Heart right ventricle (tissue), 16 donors: ENCODE measurements at regions not wholly inside any gene's neighbourhood (a gene's known extent, or its start where the extent isn't known, plus 50 kb on each side); places are given as distances from the start of the nearest gene placed in this dataset.

Source experiments
- ATAC-seq, 8 donors: fragments of 200-7000 bp; cut with Tn5 transposase; one replicate each; pipeline ENCODE4 v1.9.1; 2020; ENCODE audit warnings: mild to moderate bottlenecking in 8 of 8, moderate library complexity in 8 of 8, moderate number of reproducible peaks in 1 of 8
- DNase-seq, 2 donors: peaks; one replicate each; pipeline ENCODE4 v3.0.0-alpha.2; 2020
- H3K27ac ChIP-seq, 10 donors: fragments of 200-600 bp; sonication (generic) in 2 of 10; one replicate each; pipeline versions ENCODE4 v1.5.0 to v1.8.0; 2020 to 2022; ENCODE audit warnings: mild to moderate bottlenecking in 3 of 10
- H3K27me3 ChIP-seq, 7 donors: fragments of 200-600 bp; one replicate each; pipeline ENCODE4 v1.8.0; 2021 to 2022; ENCODE audit warnings: mild to moderate bottlenecking in 2 of 7
- H3K36me3 ChIP-seq, 9 donors: fragments of 200-600 bp; sonication (generic) in 1 of 9; one replicate each; pipeline versions ENCODE4 v1.5.0 to v1.8.0; 2020 to 2022; ENCODE audit warnings: mild to moderate bottlenecking in 2 of 9
- H3K4me1 ChIP-seq, 9 donors: fragments of 200-600 bp; sonication (generic) in 1 of 9; one replicate each; pipeline versions ENCODE4 v1.5.0 to v1.8.0; 2020 to 2022; ENCODE audit warnings: mild to moderate bottlenecking in 4 of 9
- H3K4me3 ChIP-seq, 10 donors: fragments of 200-600 bp; sonication (generic) in 2 of 10; one replicate each; pipeline versions ENCODE4 v1.5.0 to v1.8.0; 2020 to 2022; ENCODE audit warnings: mild to moderate bottlenecking in 7 of 10, moderate library complexity in 2 of 10
- H3K9me3 ChIP-seq, 11 donors: fragments of 200-600 bp in 10 of 11; sonication (generic) in 2 of 11; one replicate each; pipeline versions ENCODE4 v1.5.0 to v1.8.0; 2013 to 2022; ENCODE audit warnings: mild to moderate bottlenecking in 2 of 11, control low read depth in 1 of 11, moderate library complexity in 1 of 11
- CTCF ChIP-seq, 9 donors: fragments of 200-600 bp; sonication (generic) in 2 of 9; IDR thresholded peaks; one replicate each; pipeline versions ENCODE4 v1.5.0 to v1.8.0; 2021 to 2022; ENCODE audit warnings: antibody characterized with exemption in 9 of 9, mild to moderate bottlenecking in 5 of 9, moderate library complexity in 1 of 9
- WGBS, 2 donors: extraction: QIAGEN DNeasy Blood & Tissue Kit; methylation state at CpG; one replicate each; pipeline ENCODE4 v1.1.7; 2013; ENCODE audit warnings: inconsistent platforms in 1 of 2; 5-methylcytosine and 5-hydroxymethylcytosine counted together
- intact Hi-C, 10 donors: fragments of 100-400 bp; cut with DNase I; formaldehyde crosslinking; loops; one replicate each; pipeline versions ENCODE4 v1.11.1 to v1.14.2; 2022
- donor health status: Arrhythmogenic right ventricular cardiomyopathy.
- donor health status: ischemic (EF 13 %, LVEDD 7.1; RV severe dilation, severe dysfunction).
- donor health status: healthy with polysubstance abuse.
- donor health status: DM: no; HTN: yes; CAD: no.
- donor health status: DM: no; HTN: no; CAD: no.
- donor health status: ischemic (EF 25% LVEDD 6.9; RV normal size, moderate dysfunction).
- donor health status: ischemic (EF 25% LVEDD 5.7; RV mildly dilated, moderate dysfunction).
- donor health status: healthy.
- donor health status: DM: yes; HTN: yes; CAD: no.
- donor health status: Ischemic cardiomyopathy.
- donor health status: ischemic (EF 35%, LVEDD 5.7; RV mildly dilated, moderate dysfunction).
- donor health status: nonischemic (EF 11% LVEDD 7.7; RV severe dilation, severe dysfunction).
- donor health status: DM: yes; HTN: yes; CAD: no.
- donor health status: PGD.
- donor health status: ischemic (EF 29% LVEDD 5.4; RV normal size, mild dysfunction).
- donor health status: nonischemic (EF 23%, LVEDD 6.1; RV moderate dilation, normal function).

GRCh38 chr2:2822143-2822542, 491.1 kb upstream of the MYT1L start:
- Histone ChIP-seq H3K27ac (no peak overlapping the region), H3K4me3 (no peak overlapping the region), H3K36me3 (no peaks in the 10 kb centered on the region), H3K4me1 (no peaks in the 10 kb centered on the region), H3K9me3 (peaks cover 0 to 23% (median 8%) of the 10 kb centered on the region in 11 donors), H3K27me3 (no peaks in the 10 kb centered on the region)
- ATAC-seq (no peak), DNase-seq (no peak)
- TF ChIP-seq CTCF (IDR thresholded peaks at IDR 0.05), result no peak
- WGBS, 2 donors, result 87 to 93% methylated on average over 1 of the region's 1 CpG
- intact Hi-C loops, result no loop called here

GRCh38 chr2:2812648-2813047, 481.6 kb upstream of the MYT1L start:
- no peak for DNase-seq
- H3K27ac ChIP-seq, result no peak overlapping the region
- no peaks in the 10 kb centered on the region for H3K4me1 ChIP-seq
- H3K4me3 ChIP-seq, result no peak overlapping the region
- intact Hi-C loops, result no loop called here
- no peak for ATAC-seq
- H3K9me3 ChIP-seq, result peaks cover 0 to 40% (median 11%) of the 10 kb centered on the region in 11 donors
- H3K27me3 ChIP-seq, result no peaks in the 10 kb centered on the region
- H3K36me3 ChIP-seq, result no peaks in the 10 kb centered on the region
- WGBS, 2 donors, result 81 to 83% methylated on average over 2 of the region's 2 CpGs
- no peak for TF ChIP-seq CTCF (IDR thresholded peaks at IDR 0.05)

GRCh38 chr2:2812117-2812516, 481.0 kb upstream of the MYT1L start:
- no peak overlapping the region for H3K27ac ChIP-seq
- TF ChIP-seq CTCF (IDR thresholded peaks at IDR 0.05), result no peak
- intact Hi-C loops, result no loop called here
- no peak overlapping the region for H3K4me3 ChIP-seq
- peaks cover 0 to 40% (median 11%) of the 10 kb centered on the region in 11 donors for H3K9me3 ChIP-seq
- 64 to 65% methylated on average over 3 of the region's 3 CpGs for WGBS, 2 donors
- H3K4me1 ChIP-seq, result no peaks in the 10 kb centered on the region
- DNase-seq, result no peak
- no peaks in the 10 kb centered on the region for H3K27me3 ChIP-seq
- no peaks in the 10 kb centered on the region for H3K36me3 ChIP-seq
- ATAC-seq, result no peak

GRCh38 chr2:2810504-2810903, 479.4 kb upstream of the MYT1L start:
- no peak for DNase-seq
- no peak overlapping the region for H3K4me3 ChIP-seq
- intact Hi-C loops, result no loop called here
- 50 to 68% methylated on average over 6 of the region's 6 CpGs for WGBS, 2 donors
- H3K27me3 ChIP-seq, result no peaks in the 10 kb centered on the region
- no peak overlapping the region for H3K27ac ChIP-seq
- no peak for ATAC-seq
- no peaks in the 10 kb centered on the region for H3K36me3 ChIP-seq
- peaks cover 0 to 32% (median 11%) of the 10 kb centered on the region in 11 donors for H3K9me3 ChIP-seq
- H3K4me1 ChIP-seq, result no peaks in the 10 kb centered on the region
- no peak for TF ChIP-seq CTCF (IDR thresholded peaks at IDR 0.05)
